A549 (cell line): ENCODE measurements at regions not wholly inside any gene's neighbourhood (a gene's known extent, or its start where the extent isn't known, plus 50 kb on each side); places are given as distances from the start of the nearest gene placed in this dataset.

ENCODE experiments used
- ATAC-seq, 2 experiments: fragments of 200-7000 bp in 1 of 2; fragments of >200 bp in 1 of 2; cut with Nextera tagmentation in 1 of 2; cut with Tn5 transposase in 1 of 2; 3 replicates each; pipeline versions ENCODE4 v1.8.0 to v1.9.1; 2018 to 2020; ENCODE audit warnings: mild to moderate bottlenecking in 1 of 2, moderate library complexity in 1 of 2
- CTCF ChIA-PET: fragments of 300-600 bp; sonication (Branson Sonifier 250); formaldehyde crosslinking; extraction: SDS; loops from one replicate; lab custom pipeline; 2021; ENCODE audit warnings: antibody characterized with exemption, inconsistent platforms; lab: Yijun Ruan, JAX
- POLR2A ChIA-PET: fragments of 350-600 bp; formaldehyde crosslinking; extraction: SDS; loops from one replicate; lab custom pipeline; 2021; ENCODE audit warnings: antibody characterized with exemption, inconsistent platforms; lab: Yijun Ruan, JAX
- DNase-seq, 2 experiments: peaks; one replicate each; pipeline versions ENCODE4 v3.0.0 to v3.0.0-alpha.2; 2011 to 2016; ENCODE audit warnings: low read depth in 1 of 2, low spot score in 1 of 2
- FAIRE-seq: peaks from 2 replicates; lab custom pipeline; 2011; peaks lifted over from hg19 to GRCh38; lab: Jason Lieb, UNC
- H3K27ac ChIP-seq, 2 experiments: fragments of >200 bp; sonication (Bioruptor Twin); formaldehyde crosslinking; 3 replicates each; pipeline ENCODE4 v1.5.1; 2016 to 2017
- H3K4me1 ChIP-seq: fragments of >200 bp; sonication (Bioruptor Twin); formaldehyde crosslinking; 3 replicates; pipeline ENCODE4 v1.6.1; 2016
- H3K4me2 ChIP-seq: fragments of >200 bp; sonication (Bioruptor Twin); formaldehyde crosslinking; 3 replicates; pipeline ENCODE4 v1.6.1; 2016
- H3K4me3 ChIP-seq: fragments of >200 bp; sonication (Bioruptor Twin); formaldehyde crosslinking; 3 replicates; pipeline ENCODE4 v1.5.1; 2016
- H3K9me3 ChIP-seq: fragments of >200 bp; sonication (Bioruptor Twin); formaldehyde crosslinking; 3 replicates; pipeline ENCODE4 v1.6.1; 2016
- BCL3 ChIP-seq: fragments of >200 bp; sonication (Bioruptor Twin); formaldehyde crosslinking; IDR thresholded peaks from 3 replicates; pipeline ENCODE4 v1.6.1; 2016
- CHD2 ChIP-seq: fragments of 150-350 bp; IDR thresholded peaks from 2 replicates; pipeline ENCODE4 v1.6.1; 2014; ENCODE audit warnings: low read length; ENCODE audit not compliant: partially characterized antibody
- CTCF ChIP-seq: fragments of >200 bp; sonication (Bioruptor Twin); formaldehyde crosslinking; IDR thresholded peaks from 3 replicates; pipeline ENCODE4 v1.5.1; 2016
- ELK1 ChIP-seq: fragments of 150-350 bp; IDR thresholded peaks from 2 replicates; pipeline ENCODE4 v1.6.1; 2014; ENCODE audit warnings: low read depth, mild to moderate bottlenecking, low read length
- FOSB ChIP-seq: fragments of 250-450 bp; sonication (Bioruptor Pico); IDR thresholded peaks from 2 replicates; pipeline ENCODE4 v1.5.0; 2020; ENCODE audit warnings: mild to moderate bottlenecking, moderate library complexity
- MAFK ChIP-seq: fragments of 450-650 bp; IDR thresholded peaks from 2 replicates; pipeline ENCODE4 v1.6.1; 2014; ENCODE audit not compliant: partially characterized antibody
- NFE2L2 ChIP-seq: fragments of 150-350 bp; conservative IDR thresholded peaks from 2 replicates; pipeline ENCODE4 v1.6.1; 2014; ENCODE audit warnings: low read length
- POLR2AphosphoS2 ChIP-seq: conservative IDR thresholded peaks from 2 replicates; pipeline ENCODE4 v1.6.1; 2012; ENCODE audit warnings: low read length, improper control_type of control experiment, inconsistent platforms
- REST ChIP-seq: fragments of 200-600 bp; sonication (generic); IDR thresholded peaks from 2 replicates; pipeline ENCODE4 v1.6.1; 2016; ENCODE audit warnings: antibody characterized with exemption, mild to moderate bottlenecking, moderate library complexity
- RFX5 ChIP-seq: fragments of 450-650 bp; IDR thresholded peaks from 2 replicates; pipeline ENCODE4 v1.7.1; 2014; ENCODE audit warnings: antibody characterized with exemption, mild to moderate bottlenecking, moderate library complexity
- ZC3H11A ChIP-seq: fragments of 450-650 bp; IDR thresholded peaks from 2 replicates; pipeline ENCODE4 v1.6.1; 2014; ENCODE audit warnings: antibody characterized with exemption, mild to moderate bottlenecking
- WGBS: methylation state at CpG from one replicate; pipeline ENCODE4 v1.1.6; 2017; ENCODE audit errors: missing lambda C conversion rate; 5-methylcytosine and 5-hydroxymethylcytosine counted together

- no peak for FAIRE-seq
- 50% methylated on average over 2 of the region's 5 CpGs for WGBS
- CTCF ChIA-PET = interaction anchor here (1.1 kb wide), 1 partner anchor 53 kb away, joined by 3 read pairs; no protein-coding TSS in a partner anchor
Observed at GRCh38 chr6:44528370-44528644, 140.8 kb downstream of the CDC5L start.

More at GRCh38 chr6:44528370-44528644, 140.8 kb downstream of the CDC5L start:
- Histone ChIP-seq H3K4me3 (no peak overlapping the region), H3K4me1 (no peaks in the 10 kb centered on the region), H3K9me3 (no peaks in the 10 kb centered on the region; the same call in 2 of the 3 replicates), H3K27ac (no peak overlapping the region), H3K4me2 (no peak overlapping the region)
- DNase-seq (no peak), ATAC-seq (no peak)
- POLR2A ChIA-PET = no interaction called here
- no peak for TF ChIP-seq FOSB (CRISPR knock-in tag)
- no peak for TF ChIP-seq RFX5
- TF ChIP-seq ELK1 = no peak
- TF ChIP-seq CTCF = no peak
- TF ChIP-seq BCL3 = no peak
- no peak for TF ChIP-seq MAFK
- TF ChIP-seq NFE2L2 = no peak
- TF ChIP-seq REST = no peak
- TF ChIP-seq POLR2AphosphoS2 = no peak
- no peak for TF ChIP-seq ZC3H11A
- no peak for TF ChIP-seq CHD2
